ENCODE measurements at regions not wholly inside any gene's neighbourhood (a gene's known extent, or its start where the extent isn't known, plus 50 kb on each side); places are given as distances from the start of the nearest gene placed in this dataset.

GRCh38 chr3:13976469-13976868, 96.6 kb upstream of the WNT7A start:
- no peak for DNase-seq (ENCODE audit: low spot score in 2 of 2)
- Histone ChIP-seq H3K4me1 (no peaks in the 10 kb centered on the region), H3K27ac (no peak overlapping the region), H3K4me3 (no peak overlapping the region), H3K9me3 (peaks cover 7 to 26% of the 10 kb centered on the region in 2 donors), H3K36me3 (no peaks in the 10 kb centered on the region), H3K27me3 (no peaks in the 10 kb centered on the region)
- intact Hi-C loops (cut with DNase I; ENCODE audit: low total_unique reads) = no loop called here
- TF ChIP-seq POLR2AphosphoS5 (IDR thresholded peaks at IDR 0.05) (no peak), CTCF (IDR thresholded peaks at IDR 0.05) (no peak)

- TF ChIP-seq POLR2A (IDR thresholded peaks at IDR 0.05) = no peak
- TF ChIP-seq CTCF (IDR thresholded peaks at IDR 0.05) = no peak
- no peak for TF ChIP-seq POLR2AphosphoS5 (IDR thresholded peaks at IDR 0.05)
- no peaks in the 10 kb centered on the region for H3K4me1 ChIP-seq
- H3K27ac ChIP-seq = no peak overlapping the region
- no peaks in the 10 kb centered on the region for H3K36me3 ChIP-seq
- intact Hi-C loops (cut with DNase I; ENCODE audit: low total_unique reads) = no loop called here
- H3K27me3 ChIP-seq = no peaks in the 10 kb centered on the region
- H3K4me3 ChIP-seq = no peak overlapping the region
- no peak for DNase-seq (ENCODE audit: low spot score in 2 of 2)
- H3K9me3 ChIP-seq = peaks cover 7 to 32% of the 10 kb centered on the region in 2 donors
Measured at GRCh38 chr3:13975686-13976085, 95.8 kb upstream of the WNT7A start.

GRCh38 chr3:13972679-13973379, 93.0 kb upstream of the WNT7A start:
- DNase-seq (ENCODE audit: low spot score in 2 of 2) = no peak
- Histone ChIP-seq H3K4me3 (no peak overlapping the region), H3K36me3 (no peaks in the 10 kb centered on the region), H3K4me1 (no peaks in the 10 kb centered on the region), H3K9me3 (peaks cover 7 to 32% of the 10 kb centered on the region in 2 donors), H3K27me3 (no peaks in the 10 kb centered on the region), H3K27ac (no peak overlapping the region)
- no peak for TF ChIP-seq CTCF (IDR thresholded peaks at IDR 0.05)
- no peak for TF ChIP-seq POLR2A (IDR thresholded peaks at IDR 0.05)
- no peak for TF ChIP-seq POLR2AphosphoS5 (IDR thresholded peaks at IDR 0.05)
- intact Hi-C loops (cut with DNase I; ENCODE audit: low total_unique reads) = no loop called here

- Histone ChIP-seq H3K9me3 (peaks cover 0 to 5% of the 10 kb centered on the region in 2 donors), H3K36me3 (no peaks in the 10 kb centered on the region), H3K27ac (no peak overlapping the region), H3K4me3 (no peak overlapping the region), H3K4me1 (no peaks in the 10 kb centered on the region), H3K27me3 (no peaks in the 10 kb centered on the region)
- intact Hi-C loops (cut with DNase I; ENCODE audit: low total_unique reads) = no loop called here
- no peak for DNase-seq (ENCODE audit: low spot score in 2 of 2)
- TF ChIP-seq CTCF (IDR thresholded peaks at IDR 0.05) = no peak
- TF ChIP-seq POLR2AphosphoS5 (IDR thresholded peaks at IDR 0.05) = no peak
- TF ChIP-seq POLR2A (IDR thresholded peaks at IDR 0.05) = no peak
Measured at GRCh38 chr3:13966302-13966701, 86.4 kb upstream of the WNT7A start.

- H3K27ac ChIP-seq = no peak overlapping the region
- DNase-seq (ENCODE audit: low spot score in 2 of 2) = no peak
- H3K4me1 ChIP-seq = no peaks in the 10 kb centered on the region
- no peak overlapping the region for H3K4me3 ChIP-seq
- H3K9me3 ChIP-seq = no peaks in the 10 kb centered on the region
- TF ChIP-seq POLR2AphosphoS5 (IDR thresholded peaks at IDR 0.05) (no peak), CTCF (IDR thresholded peaks at IDR 0.05) (no peak), POLR2A (IDR thresholded peaks at IDR 0.05) (no peak)
- no peaks in the 10 kb centered on the region for H3K27me3 ChIP-seq
- intact Hi-C loops (cut with DNase I; ENCODE audit: low total_unique reads) = no loop called here
- no peaks in the 10 kb centered on the region for H3K36me3 ChIP-seq
Measured at GRCh38 chr3:13963137-13963886, 83.4 kb upstream of the WNT7A start.

Data from breast epithelium (tissue), 4 donors.